Left ventricle myocardium superior (tissue), 1 donor: ENCODE measurements at regions not wholly inside any gene's neighbourhood (a gene's known extent, or its start where the extent isn't known, plus 50 kb on each side); places are given as distances from the start of the nearest gene placed in this dataset.

Experiments
- ATAC-seq: fragments of 200-7000 bp; cut with Tn5 transposase; one replicate; pipeline ENCODE4 v1.9.1; 2020; ENCODE audit warnings: mild to moderate bottlenecking, moderate library complexity
- DNase-seq: peaks from one replicate; pipeline ENCODE4 v3.0.0-alpha.2; 2020
- intact Hi-C: fragments of 100-400 bp; cut with micrococcal nuclease; formaldehyde crosslinking; loops from one replicate; pipeline ENCODE4 v1.11.0; 2022
- donor health status: DM: no; HTN: yes; CAD: no; lungs with severe emphysema.

- DNase-seq = no peak
- ATAC-seq = no peak
- intact Hi-C loops = no loop called here
Observed at GRCh38 chr2:187912950-187913349, 358.7 kb upstream of the TFPI start.

DNA sequence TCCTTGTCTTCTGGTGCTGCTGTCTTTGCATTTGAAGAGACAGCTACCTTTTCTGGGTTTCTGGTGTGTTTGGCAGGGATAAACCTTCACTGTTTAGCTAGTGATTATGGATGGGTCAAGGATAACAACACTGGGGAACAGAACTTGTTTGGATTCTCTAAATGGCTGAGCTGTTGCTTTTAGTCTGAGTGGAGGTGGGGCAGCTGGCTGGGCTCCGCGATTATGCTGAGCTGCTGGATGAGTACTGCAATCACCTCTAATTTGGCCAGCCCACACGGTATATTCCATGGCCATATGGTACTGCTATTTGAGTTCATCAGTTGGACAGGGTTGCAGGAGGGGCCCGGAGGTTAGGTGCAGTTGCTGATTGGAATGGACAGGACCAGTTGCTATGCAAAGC is 361.6 kb upstream of the TFPI start:
- intact Hi-C loops = no loop called here
- ATAC-seq (no peak), DNase-seq (no peak)

GRCh38 chr2:187916799-187917198 is 362.6 kb upstream of the TFPI start:
- intact Hi-C loops = no loop called here
- DNase-seq = no peak
- no peak for ATAC-seq

DNA sequence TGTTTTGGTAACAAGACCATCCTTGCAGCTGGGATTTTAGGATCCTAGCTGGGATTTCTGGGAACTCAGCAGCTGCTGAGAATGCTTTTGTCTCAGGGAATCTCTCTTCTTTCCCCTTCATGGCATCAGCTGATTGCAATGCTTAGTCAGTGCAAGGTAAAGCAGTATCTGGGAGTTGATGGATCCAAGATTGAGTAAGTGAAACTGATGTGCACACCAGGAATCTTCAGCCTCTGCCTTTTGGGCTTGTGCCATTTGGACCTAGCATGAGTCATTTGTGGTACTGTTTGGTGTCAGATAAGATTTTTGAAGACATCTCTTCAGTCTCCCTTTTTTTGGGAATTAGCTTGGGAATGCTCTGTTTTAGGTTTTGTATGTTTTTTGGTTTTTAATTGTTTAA is 363.3 kb upstream of the TFPI start:
- DNase-seq = no peak
- ATAC-seq = no peak
- intact Hi-C loops = no loop called here

DNA sequence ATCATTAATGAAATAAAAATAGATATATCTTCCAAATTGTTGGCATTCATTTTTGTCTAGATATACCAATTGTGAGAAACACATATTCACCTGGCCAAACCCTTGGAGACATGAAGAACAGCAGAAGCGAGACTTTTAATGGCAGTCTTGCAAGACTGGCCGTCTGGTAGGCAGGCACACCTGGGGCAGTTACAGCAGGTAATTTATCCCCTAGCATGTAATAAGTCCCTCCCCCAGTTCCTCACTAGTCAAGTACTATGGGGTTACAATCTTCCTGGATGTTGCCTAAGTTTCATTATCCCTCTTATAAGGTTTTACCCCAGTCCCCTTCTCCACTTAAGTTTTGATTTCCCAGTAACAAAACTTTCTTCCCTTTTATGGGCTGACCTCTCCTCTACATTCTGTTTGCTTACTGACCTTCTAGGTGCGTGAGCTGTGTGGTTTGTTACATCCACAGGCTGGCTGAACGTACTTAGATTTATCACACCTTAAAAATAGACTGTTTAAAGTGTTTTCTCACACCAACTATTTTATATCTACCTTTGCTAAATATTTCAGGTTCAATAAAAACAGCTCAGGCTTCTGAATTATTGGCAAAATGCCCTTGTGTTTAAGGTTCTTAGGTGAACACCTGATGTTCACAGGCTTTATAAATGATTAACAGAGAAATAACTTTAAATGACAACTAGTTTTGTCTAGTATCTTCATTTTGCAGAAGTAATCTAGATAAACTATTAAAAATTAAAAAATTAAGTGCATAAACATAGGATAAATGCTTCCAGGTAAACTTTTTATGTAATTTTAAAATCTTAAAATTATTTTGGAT is 365.0 kb upstream of the TFPI start:
- intact Hi-C loops = no loop called here
- ATAC-seq = no peak
- no peak for DNase-seq

DNA sequence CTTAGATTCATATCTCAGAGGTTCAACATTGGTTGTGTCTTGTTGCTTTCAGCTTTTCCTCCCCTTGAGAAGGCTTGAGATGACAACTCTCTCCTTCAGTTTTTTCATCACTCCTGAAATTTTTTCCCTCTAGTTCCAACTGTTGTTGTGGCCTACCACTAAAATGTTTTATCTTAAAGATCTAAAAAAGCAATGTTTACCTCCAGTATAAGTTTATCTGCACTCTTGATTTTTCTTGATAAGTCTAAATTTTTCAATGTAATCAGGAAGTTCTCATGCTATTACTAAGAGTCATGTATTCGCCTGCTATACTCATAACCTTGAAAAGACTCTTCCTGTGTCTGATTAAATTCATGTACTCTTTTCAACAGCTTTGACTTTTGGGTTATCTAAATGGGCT is 366.3 kb upstream of the TFPI start:
- DNase-seq = no peak
- no peak for ATAC-seq
- intact Hi-C loops = no loop called here

GRCh38 chr2:187922846-187923245 is 368.6 kb upstream of the TFPI start:
- intact Hi-C loops = no loop called here
- no peak for DNase-seq
- ATAC-seq = no peak

DNA sequence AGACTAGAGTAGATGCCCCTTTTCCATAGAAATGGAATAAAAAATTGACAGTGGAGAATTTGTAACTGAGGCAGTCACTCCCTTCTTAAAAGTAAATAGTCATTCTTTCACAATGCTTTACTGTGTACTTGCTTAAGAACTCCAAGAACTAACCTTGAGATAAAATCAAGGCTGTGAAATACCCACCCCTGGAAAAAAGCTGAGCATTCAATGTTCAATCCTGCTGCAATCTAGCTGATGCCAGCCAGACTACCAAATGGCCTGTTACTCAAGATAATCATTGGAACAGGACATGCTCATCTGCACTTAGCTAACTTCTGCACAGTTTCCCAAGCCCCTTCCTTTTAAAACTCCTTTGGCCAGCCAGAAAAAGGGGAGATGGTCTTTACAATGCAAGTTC is 367.4 kb upstream of the GULP1 start:
- intact Hi-C loops = no loop called here
- no peak for ATAC-seq

GRCh38 chr2:187934236-187934635 is 357.4 kb upstream of the GULP1 start:
- ATAC-seq (no peak), DNase-seq (no peak)
- intact Hi-C loops = no loop called here

More for the DNA sequence above, 367.4 kb upstream of the GULP1 start:
- no peak for DNase-seq

GRCh38 chr2:187934692-187935091 is 357.0 kb upstream of the GULP1 start:
- intact Hi-C loops = no loop called here
- no peak for ATAC-seq
- DNase-seq = no peak

DNA sequence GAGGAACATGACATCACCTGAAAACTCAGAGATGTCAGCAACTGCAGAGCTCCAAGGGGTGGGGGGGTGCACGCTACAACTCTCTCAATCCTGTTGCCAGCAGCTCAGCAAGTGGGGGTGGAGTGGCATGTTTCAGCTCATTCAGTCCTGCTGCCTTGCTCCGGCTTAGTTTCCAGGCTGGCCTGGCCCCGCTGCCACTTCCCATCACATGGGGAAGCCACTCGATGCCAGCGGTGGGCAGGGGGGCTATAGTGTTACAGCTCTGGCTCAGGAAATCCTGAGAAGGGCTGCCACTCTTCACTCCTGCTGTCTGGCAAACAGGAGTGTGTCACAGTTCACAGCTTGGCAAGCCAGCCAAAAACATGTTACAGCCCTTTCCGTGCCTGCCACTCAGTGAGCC is 356.5 kb upstream of the GULP1 start:
- ATAC-seq = no peak
- intact Hi-C loops = no loop called here
- DNase-seq = no peak

- DNase-seq (no peak), ATAC-seq (no peak)
- intact Hi-C loops = no loop called here
Observed at GRCh38 chr2:187936228-187936627, 355.4 kb upstream of the GULP1 start.

- ATAC-seq = no peak
- DNase-seq = no peak
- intact Hi-C loops = no loop called here
Observed at GRCh38 chr2:187939180-187939579, 352.5 kb upstream of the GULP1 start.

DNA sequence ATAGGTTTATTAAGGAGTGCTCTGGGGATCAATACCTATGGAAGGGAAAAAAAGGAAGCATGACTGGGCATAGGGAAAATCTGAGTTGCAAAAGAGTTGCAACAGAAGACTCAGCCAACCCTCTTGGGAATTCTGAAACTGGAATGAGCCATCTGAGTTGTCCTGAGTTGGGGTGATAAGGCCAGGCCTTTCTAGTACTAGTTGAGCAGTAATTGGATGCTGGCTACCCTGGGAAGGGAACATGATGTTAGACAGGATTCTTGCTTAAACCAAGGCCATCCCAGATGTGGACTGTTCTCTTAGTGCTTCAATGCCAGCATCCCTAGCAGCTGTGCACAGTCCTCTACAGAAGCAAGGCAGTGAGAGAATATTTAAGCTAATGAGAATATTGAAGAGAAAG is 348.8 kb upstream of the GULP1 start:
- DNase-seq (no peak), ATAC-seq (peak; percentile 67)
- intact Hi-C loops = no loop called here

DNA sequence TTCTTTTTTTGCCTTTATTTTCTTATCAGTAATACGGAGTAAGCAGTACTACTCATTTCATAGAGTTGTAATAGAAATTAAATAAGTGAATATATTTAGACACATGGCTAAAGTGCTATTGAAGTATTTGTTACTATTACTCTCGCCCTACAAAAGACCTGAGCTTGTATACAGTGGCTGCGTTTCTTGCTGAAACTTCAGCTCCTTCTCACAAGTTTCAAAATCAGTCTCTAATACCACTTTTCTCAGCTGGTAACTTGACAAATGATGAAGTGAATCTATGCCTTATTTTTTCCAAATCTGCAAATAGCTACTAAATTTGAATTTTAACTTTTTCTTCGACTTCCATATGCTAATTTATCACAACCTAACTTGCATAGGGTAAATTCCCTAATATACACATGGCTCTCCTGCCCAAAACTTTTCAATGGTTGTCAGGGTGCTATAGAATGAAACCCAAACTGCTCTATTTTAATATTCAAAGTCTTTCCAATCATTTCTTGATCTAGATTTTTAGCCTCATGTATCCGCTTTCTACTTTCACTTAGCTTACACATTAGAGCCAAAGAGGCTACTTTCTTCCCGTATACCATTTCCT is 347.8 kb upstream of the GULP1 start:
- DNase-seq (no peak), ATAC-seq (no peak)

GRCh38 chr2:187949859-187950258 is 341.8 kb upstream of the GULP1 start:
- intact Hi-C loops = no loop called here
- ATAC-seq = no peak
- DNase-seq = no peak

More for the DNA sequence above, 347.8 kb upstream of the GULP1 start:
- intact Hi-C loops = no loop called here

- no peak for ATAC-seq
- intact Hi-C loops = no loop called here
- DNase-seq = no peak
Observed at GRCh38 chr2:187951470-187952218, 340.0 kb upstream of the GULP1 start.

GRCh38 chr2:187956906-187957534 is 334.7 kb upstream of the GULP1 start:
- ATAC-seq = no peak
- no peak for DNase-seq

DNA sequence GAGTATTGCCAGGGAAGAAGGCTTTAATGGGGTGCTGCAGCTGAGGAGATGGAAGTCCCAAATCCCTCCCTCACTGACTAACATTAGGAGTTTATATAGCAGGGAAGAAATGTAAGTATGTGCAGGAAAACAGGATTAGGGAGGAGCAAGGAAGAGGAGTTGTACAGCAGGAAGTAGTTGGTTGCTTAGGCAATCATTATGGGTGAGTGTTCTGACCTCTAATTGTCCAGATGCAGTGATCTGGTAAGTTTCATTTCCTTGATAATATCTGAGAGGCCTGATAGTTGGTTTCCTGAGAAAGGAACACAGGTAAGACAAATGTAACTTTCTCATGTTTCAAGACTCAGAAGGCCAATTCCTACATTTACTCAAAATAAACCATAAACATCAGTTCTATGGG is 331.9 kb upstream of the GULP1 start:
- ATAC-seq = no peak
- intact Hi-C loops = no loop called here
- DNase-seq = no peak

More at GRCh38 chr2:187956906-187957534, 334.7 kb upstream of the GULP1 start:
- intact Hi-C loops = no loop called here

DNA sequence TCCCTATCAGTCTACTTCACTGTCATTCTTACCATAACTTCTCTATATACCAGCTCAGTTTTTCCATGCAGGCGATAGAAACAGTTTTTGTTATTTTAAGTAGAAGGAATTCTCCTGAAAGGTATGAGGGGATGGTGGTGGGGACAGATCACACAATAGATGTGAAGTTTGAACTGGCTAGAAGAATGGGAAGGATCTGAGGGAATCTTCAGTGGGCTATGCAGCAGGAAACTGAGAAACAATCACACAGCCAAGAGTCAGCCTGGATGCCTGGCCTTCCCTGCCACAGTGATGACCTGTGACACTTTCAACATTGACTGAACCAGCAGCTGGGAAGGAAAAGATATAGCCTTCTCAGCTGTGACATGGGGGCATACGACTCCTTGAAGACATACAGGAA is 329.1 kb upstream of the GULP1 start:
- no peak for DNase-seq
- intact Hi-C loops = no loop called here
- no peak for ATAC-seq
